HG02571 (cell line): ENCODE measurements at regions not wholly inside any gene's neighbourhood (a gene's known extent, or its start where the extent isn't known, plus 50 kb on each side); places are given as distances from the start of the nearest gene placed in this dataset.
"Not testable (repeated sequence)": the region's sequence is repeated elsewhere in the genome, so short reads cannot be mapped to it uniquely, and the experiment has no call there.

ENCODE experiments used
- ATAC-seq: cut with Tn5 transposase; IDR thresholded peaks from one replicate; pipeline ENCODE4 v1.9.1; 2021; ENCODE audit warnings: mild to moderate bottlenecking, moderate library complexity; ENCODE audit not compliant: unreplicated experiment

GRCh38 chr1:163471779-163472650 lies 150.3 kb downstream of the NUF2 start:
- no peak for ATAC-seq

GRCh38 chr1:163472651-163473248 lies 151.0 kb downstream of the NUF2 start:
- ATAC-seq, result no peak

- ATAC-seq, result no peak
Observed at GRCh38 chr1:163477276-163477830, 155.6 kb downstream of the NUF2 start.

- not testable (repeated sequence) for ATAC-seq
Observed at GRCh38 chr1:163498391-163499330, 176.9 kb downstream of the NUF2 start.

GRCh38 chr1:163504331-163504978 lies 182.7 kb downstream of the NUF2 start:
- ATAC-seq, result no peak

- no peak for ATAC-seq
Observed at GRCh38 chr1:163509114-163509513, 187.4 kb downstream of the NUF2 start.

GRCh38 chr1:163512349-163512989 lies 190.7 kb downstream of the NUF2 start:
- no peak for ATAC-seq

GRCh38 chr1:163523375-163524029 lies 201.7 kb downstream of the NUF2 start:
- ATAC-seq, result no peak

GRCh38 chr1:163528710-163529348 lies 207.1 kb downstream of the NUF2 start:
- no peak for ATAC-seq

- ATAC-seq, result no peak
Observed at GRCh38 chr1:163531345-163531744, 209.6 kb downstream of the NUF2 start.

GRCh38 chr1:163535401-163535800 lies 213.6 kb downstream of the NUF2 start:
- ATAC-seq, result no peak

GRCh38 chr1:163535807-163536206 lies 214.1 kb downstream of the NUF2 start:
- no peak for ATAC-seq

- no peak for ATAC-seq
Observed at GRCh38 chr1:163537809-163538208, 216.1 kb downstream of the NUF2 start.

- ATAC-seq, result no peak
Observed at GRCh38 chr1:163538667-163539066, 216.9 kb downstream of the NUF2 start.

- no peak for ATAC-seq
Observed at GRCh38 chr1:163540727-163541126, 219.0 kb downstream of the NUF2 start.

- ATAC-seq, result no peak
Observed at GRCh38 chr1:163544441-163544840, 222.7 kb downstream of the NUF2 start.

- no peak for ATAC-seq
Observed at GRCh38 chr1:163558162-163558561, 236.4 kb downstream of the NUF2 start.

GRCh38 chr1:163561580-163562295 lies 240.0 kb downstream of the NUF2 start:
- no peak for ATAC-seq
